Testis (tissue), 2 donors: ENCODE measurements at regions not wholly inside any gene's neighbourhood (a gene's known extent, or its start where the extent isn't known, plus 50 kb on each side); places are given as distances from the start of the nearest gene placed in this dataset.

Experiments
- DNase-seq: peaks from one replicate; pipeline ENCODE4 v3.0.0-alpha.2; 2019
- H3K27ac ChIP-seq, 2 donors: fragments of 200-600 bp; sonication (generic); one replicate each; pipeline ENCODE4 v1.5.1; 2019
- H3K27me3 ChIP-seq: fragments of 200-600 bp; sonication (generic); one replicate; pipeline ENCODE4 v1.5.1; 2019
- H3K36me3 ChIP-seq: fragments of 200-600 bp; sonication (generic); one replicate; pipeline ENCODE4 v1.5.1; 2017; ENCODE audit warnings: low read depth; ENCODE audit errors: missing control alignments
- H3K4me1 ChIP-seq: fragments of 200-600 bp; sonication (generic); one replicate; pipeline ENCODE4 v1.5.1; 2019
- H3K4me3 ChIP-seq, 2 donors: fragments of 200-600 bp; sonication (generic); one replicate each; pipeline ENCODE4 v1.5.1; 2017 to 2019
- H3K9me3 ChIP-seq: fragments of 200-600 bp; sonication (generic); one replicate; pipeline ENCODE4 v1.5.1; 2017
- CTCF ChIP-seq, 3 experiments: fragments of 450-650 bp in 2 of 3; fragments of 200-600 bp in 1 of 3; sonication (generic) in 1 of 3; IDR thresholded peaks; one replicate each; pipeline ENCODE4 v1.5.1; 2016 to 2019; ENCODE audit warnings: antibody characterized with exemption in 3 of 3, mild to moderate bottlenecking in 2 of 3, moderate library complexity in 1 of 3
- POLR2A ChIP-seq: fragments of 450-650 bp; IDR thresholded peaks from one replicate; pipeline ENCODE4 v1.6.1; 2017; ENCODE audit warnings: antibody characterized with exemption, mild to moderate bottlenecking, moderate library complexity
- WGBS, 2 donors: methylation state at CpG; one replicate each; pipeline ENCODE4 v1.1.5; 2018; 5-methylcytosine and 5-hydroxymethylcytosine counted together
- intact Hi-C: fragments of 100-400 bp; cut with DNase I; formaldehyde crosslinking; loops from one replicate; pipeline ENCODE4 v1.15.1; 2023; ENCODE audit warnings: low total_unique reads

GRCh38 chr5:167943343-167943742 is 348.1 kb upstream of the WWC1 start:
- Histone ChIP-seq H3K27me3 (no peaks in the 10 kb centered on the region), H3K4me3 (no peak overlapping the region), H3K36me3 (no peaks in the 10 kb centered on the region), H3K4me1 (peaks cover 8% of the 10 kb centered on the region), H3K9me3 (no peaks in the 10 kb centered on the region), H3K27ac (no peak overlapping the region)
- 47 to 51% methylated on average over 1 of the region's 1 CpG for WGBS, 2 donors
- DNase-seq = no peak
- intact Hi-C loops = no loop called here
- TF ChIP-seq CTCF (IDR thresholded peaks at IDR 0.05) (no peak), POLR2A (no peak)

- TF ChIP-seq CTCF (IDR thresholded peaks at IDR 0.05) (no peak), POLR2A (no peak)
- Histone ChIP-seq H3K9me3 (no peaks in the 10 kb centered on the region), H3K27ac (peak overlapping the region in 1 of 2 donors; percentile 57), H3K4me3 (no peak overlapping the region), H3K36me3 (no peaks in the 10 kb centered on the region), H3K27me3 (no peaks in the 10 kb centered on the region), H3K4me1 (peaks cover 11% of the 10 kb centered on the region)
- no peak for DNase-seq
- intact Hi-C loops = no loop called here
- 50 to 59% methylated on average over 9 of the region's 9 CpGs for WGBS, 2 donors
Measured at GRCh38 chr5:167944121-167944852, 347.2 kb upstream of the WWC1 start.

- Histone ChIP-seq H3K27ac (peak overlapping the region; percentile 13 to 57), H3K36me3 (no peaks in the 10 kb centered on the region), H3K9me3 (no peaks in the 10 kb centered on the region), H3K27me3 (no peaks in the 10 kb centered on the region), H3K4me3 (no peak overlapping the region), H3K4me1 (peaks cover 11% of the 10 kb centered on the region)
- peak; percentile 19 for DNase-seq
- TF ChIP-seq CTCF (IDR thresholded peaks at IDR 0.05) (no peak), POLR2A (no peak)
- intact Hi-C loops = no loop called here
- WGBS, 2 donors = 53 to 58% methylated on average over 14 of the region's 14 CpGs
Measured at GRCh38 chr5:167945542-167946384, 345.7 kb upstream of the WWC1 start.

GRCh38 chr5:167947306-167947705 is 344.1 kb upstream of the WWC1 start:
- no peaks in the 10 kb centered on the region for H3K36me3 ChIP-seq

More at GRCh38 chr5:167947306-167947705, 344.1 kb upstream of the WWC1 start:
- Histone ChIP-seq H3K27ac (no peak overlapping the region), H3K4me3 (no peak overlapping the region), H3K4me1 (peaks cover 11% of the 10 kb centered on the region), H3K9me3 (no peaks in the 10 kb centered on the region), H3K27me3 (no peaks in the 10 kb centered on the region)
- peak; percentile 42 for DNase-seq
- intact Hi-C loops = no loop called here
- TF ChIP-seq POLR2A (no peak), CTCF (IDR thresholded peaks at IDR 0.05) (no peak)
- 26 to 31% methylated on average over 1 of the region's 1 CpG for WGBS, 2 donors
